EL (cell line): ENCODE measurements at regions not wholly inside any gene's neighbourhood (a gene's known extent, or its start where the extent isn't known, plus 50 kb on each side); places are given as distances from the start of the nearest gene placed in this dataset.
"Not testable (repeated sequence)": the region's sequence is repeated elsewhere in the genome, so short reads cannot be mapped to it uniquely, and the experiment has no call there.

Experiments used
- DNase-seq: peaks from one replicate; pipeline ENCODE4 v3.0.0-alpha.2; 2016

GRCh38 chr15:98530570-98530969 lies 117.8 kb upstream of the IGF1R start:
- DNase-seq, result no peak

GRCh38 chr15:98532063-98532462 lies 116.3 kb upstream of the IGF1R start:
- no peak for DNase-seq

- DNase-seq, result no peak
Observed at GRCh38 chr15:98536976-98537375, 111.4 kb upstream of the IGF1R start.

- no peak for DNase-seq
Observed at GRCh38 chr15:98537516-98538060, 110.8 kb upstream of the IGF1R start.

GRCh38 chr15:98541519-98541918 lies 106.8 kb upstream of the IGF1R start:
- DNase-seq, result no peak

- no peak for DNase-seq
Observed at GRCh38 chr15:98543237-98543636, 105.1 kb upstream of the IGF1R start.

- DNase-seq, result no peak
Observed at GRCh38 chr15:98546329-98546728, 102.0 kb upstream of the IGF1R start.

GRCh38 chr15:98547275-98547674 lies 101.1 kb upstream of the IGF1R start:
- DNase-seq, result no peak

- DNase-seq, result no peak
Observed at GRCh38 chr15:98547741-98548138, 100.6 kb upstream of the IGF1R start.

GRCh38 chr15:98548139-98548971 lies 100.0 kb upstream of the IGF1R start:
- DNase-seq, result peak; percentile 52

GRCh38 chr15:98549003-98549402 lies 99.3 kb upstream of the IGF1R start:
- no peak for DNase-seq

GRCh38 chr15:98549741-98550140 lies 98.6 kb upstream of the IGF1R start:
- DNase-seq, result no peak

- DNase-seq, result not testable (repeated sequence)
Observed at GRCh38 chr15:98550363-98550762, 98.0 kb upstream of the IGF1R start.

- DNase-seq, result no peak
Observed at GRCh38 chr15:98551936-98552562, 96.3 kb upstream of the IGF1R start.

GRCh38 chr15:98554272-98555172 lies 93.8 kb upstream of the IGF1R start:
- DNase-seq, result no peak

GRCh38 chr15:98555173-98555515 lies 93.2 kb upstream of the IGF1R start:
- no peak for DNase-seq

GRCh38 chr15:98556321-98556720 lies 92.0 kb upstream of the IGF1R start:
- DNase-seq, result no peak

GRCh38 chr15:98560338-98560737 lies 88.0 kb upstream of the IGF1R start:
- DNase-seq, result no peak

GRCh38 chr15:98561169-98561941 lies 87.0 kb upstream of the IGF1R start:
- DNase-seq, result no peak

- no peak for DNase-seq
Observed at GRCh38 chr15:98562331-98562937, 85.9 kb upstream of the IGF1R start.

- DNase-seq, result no peak
Observed at GRCh38 chr15:98565566-98565965, 82.8 kb upstream of the IGF1R start.

- DNase-seq, result peak; percentile 11
Observed at GRCh38 chr15:98567951-98568350, 80.4 kb upstream of the IGF1R start.
